DOHH2 (cell line): ENCODE measurements at regions not wholly inside any gene's neighbourhood (a gene's known extent, or its start where the extent isn't known, plus 50 kb on each side); places are given as distances from the start of the nearest gene placed in this dataset.

Source experiments
- EZH2phosphoT487 ChIP-seq: fragments of 200-600 bp; sonication (generic); IDR thresholded peaks from 2 replicates; pipeline ENCODE4 v1.6.1; 2017; ENCODE audit warnings: borderline replicate concordance, mild to moderate bottlenecking, antibody characterized with exemption, low read length, moderate library complexity, mixed read lengths
- TF ChIP-seq, protein P1 (sequence below): fragments of 200-600 bp; sonication (generic); IDR thresholded peaks from one replicate; pipeline ENCODE4 v1.5.1; 2014; ENCODE audit warnings: antibody characterized with exemption, mild to moderate bottlenecking, low read depth, low read length; ENCODE audit not compliant: poor library complexity, severe bottlenecking

DNA sequence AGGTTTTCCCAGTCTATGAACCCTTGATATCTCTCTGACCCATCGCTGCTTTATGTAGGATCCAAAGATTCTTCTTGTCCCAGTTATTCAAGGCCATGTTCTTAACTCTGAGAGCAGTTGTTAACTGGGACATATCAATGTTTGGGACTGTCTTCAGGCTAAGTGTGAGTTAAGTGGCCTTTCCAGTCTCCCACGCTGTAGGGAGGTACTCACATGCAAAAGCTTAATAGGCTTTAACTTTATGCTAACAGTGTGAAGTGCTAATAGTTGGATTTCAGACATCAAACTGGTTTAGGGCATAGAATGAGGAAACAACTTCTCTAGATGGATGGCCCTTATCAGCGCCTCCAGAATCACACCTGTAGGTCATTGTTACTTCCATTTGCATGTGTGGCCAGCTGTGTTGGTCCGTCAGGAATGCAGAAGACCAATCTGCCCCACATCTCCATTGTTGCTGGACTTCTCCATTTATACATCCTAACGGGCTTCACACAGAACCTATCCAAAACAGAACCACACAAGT is 104.7 kb upstream of the MBNL2 start:
- TF ChIP-seq, protein P1, sequence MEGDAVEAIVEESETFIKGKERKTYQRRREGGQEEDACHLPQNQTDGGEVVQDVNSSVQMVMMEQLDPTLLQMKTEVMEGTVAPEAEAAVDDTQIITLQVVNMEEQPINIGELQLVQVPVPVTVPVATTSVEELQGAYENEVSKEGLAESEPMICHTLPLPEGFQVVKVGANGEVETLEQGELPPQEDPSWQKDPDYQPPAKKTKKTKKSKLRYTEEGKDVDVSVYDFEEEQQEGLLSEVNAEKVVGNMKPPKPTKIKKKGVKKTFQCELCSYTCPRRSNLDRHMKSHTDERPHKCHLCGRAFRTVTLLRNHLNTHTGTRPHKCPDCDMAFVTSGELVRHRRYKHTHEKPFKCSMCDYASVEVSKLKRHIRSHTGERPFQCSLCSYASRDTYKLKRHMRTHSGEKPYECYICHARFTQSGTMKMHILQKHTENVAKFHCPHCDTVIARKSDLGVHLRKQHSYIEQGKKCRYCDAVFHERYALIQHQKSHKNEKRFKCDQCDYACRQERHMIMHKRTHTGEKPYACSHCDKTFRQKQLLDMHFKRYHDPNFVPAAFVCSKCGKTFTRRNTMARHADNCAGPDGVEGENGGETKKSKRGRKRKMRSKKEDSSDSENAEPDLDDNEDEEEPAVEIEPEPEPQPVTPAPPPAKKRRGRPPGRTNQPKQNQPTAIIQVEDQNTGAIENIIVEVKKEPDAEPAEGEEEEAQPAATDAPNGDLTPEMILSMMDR, result no peak
- no peak for TF ChIP-seq EZH2phosphoT487
